IMR-90 (cell line): ENCODE measurements at regions not wholly inside any gene's neighbourhood (a gene's known extent, or its start where the extent isn't known, plus 50 kb on each side); places are given as distances from the start of the nearest gene placed in this dataset.

Experiments used
- ATAC-seq: fragments of 200-7000 bp; cut with Tn5 transposase; 2 replicates; pipeline ENCODE4 v1.9.1; 2020; ENCODE audit warnings: low read depth, mild to moderate bottlenecking, moderate library complexity
- BruUV-seq: library from RNA; stranded (reverse); fragments of 400-500 nt; replicated peaks from 2 replicates; lab custom pipeline; 2021; lab: Mats Ljungman, UMichigan
- CTCF ChIA-PET: fragments of 300-600 bp; formaldehyde crosslinking; extraction: SDS; loops from one replicate; lab custom pipeline; 2021; ENCODE audit warnings: antibody characterized with exemption; lab: Yijun Ruan, JAX
- POLR2A ChIA-PET: fragments of 300-600 bp; sonication (Branson Sonifier 250); formaldehyde crosslinking; loops from one replicate; lab custom pipeline; 2022; ENCODE audit warnings: antibody characterized with exemption; ENCODE audit not compliant: unreplicated experiment; lab: Charles Lee
- DNase-seq: peaks from one replicate; pipeline ENCODE4 v3.0.0; 2013
- H2AFZ ChIP-seq: replicated peaks from 2 replicates; pipeline ENCODE3; 2013; ENCODE audit warnings: low read length, mild to moderate bottlenecking; ENCODE audit not compliant: poor library complexity
- H2AK5ac ChIP-seq: 2 replicates; pipeline ENCODE4 v1.6.1; 2013; ENCODE audit warnings: low read depth, low read length, inconsistent platforms
- H2AK9ac ChIP-seq: replicated peaks from 2 replicates; pipeline ENCODE3; 2013; ENCODE audit warnings: mild to moderate bottlenecking, low read depth, low read length, moderate library complexity; ENCODE audit not compliant: poor library complexity
- H2BK120ac ChIP-seq: 2 replicates; pipeline ENCODE4 v1.6.1; 2013; ENCODE audit warnings: low read depth, low read length, inconsistent platforms
- H2BK15ac ChIP-seq: 3 replicates; pipeline ENCODE4 v1.6.1; 2013; ENCODE audit warnings: low read depth, low read length, inconsistent platforms
- H2BK20ac ChIP-seq: 2 replicates; pipeline ENCODE4 v1.6.1; 2013; ENCODE audit warnings: low read depth, mild to moderate bottlenecking, inconsistent platforms, low read length, moderate library complexity
- H2BK5ac ChIP-seq: 2 replicates; pipeline ENCODE4 v1.6.1; 2013; ENCODE audit warnings: mild to moderate bottlenecking, low read depth, low read length, inconsistent platforms; ENCODE audit not compliant: poor library complexity, severe bottlenecking
- H3K14ac ChIP-seq: replicated peaks from 2 replicates; pipeline ENCODE4 v1.6.1; 2013; ENCODE audit warnings: low read depth, low read length, inconsistent platforms
- H3K18ac ChIP-seq: 2 replicates; pipeline ENCODE4 v1.6.1; 2013; ENCODE audit warnings: low read depth, low read length, control low read depth
- H3K23ac ChIP-seq: 2 replicates; pipeline ENCODE4 v1.6.1; 2013; ENCODE audit warnings: low read depth, low read length, inconsistent platforms
- H3K27ac ChIP-seq: 2 replicates; pipeline ENCODE4 v1.5.1; 2013; ENCODE audit warnings: mild to moderate bottlenecking, control low read depth, low read length; ENCODE audit not compliant: insufficient read depth
- H3K27me3 ChIP-seq: 2 replicates; pipeline ENCODE4 v1.6.1; 2013; ENCODE audit warnings: low read length; ENCODE audit not compliant: control insufficient read depth, insufficient read depth
- H3K36me3 ChIP-seq: 2 replicates; pipeline ENCODE4 v1.6.1; 2013; ENCODE audit warnings: low read length, mixed read lengths; ENCODE audit not compliant: control insufficient read depth, insufficient read depth
- H3K4ac ChIP-seq: 2 replicates; pipeline ENCODE4 v1.6.1; 2013; ENCODE audit warnings: low read depth, low read length, inconsistent platforms
- H3K4me1 ChIP-seq: 2 replicates; pipeline ENCODE4 v1.6.1; 2013; ENCODE audit warnings: low read length, mixed read lengths; ENCODE audit not compliant: control insufficient read depth, insufficient read depth
- H3K4me2 ChIP-seq: 2 replicates; pipeline ENCODE4 v1.6.1; 2013; ENCODE audit warnings: low read depth, mild to moderate bottlenecking, control low read depth, low read length, moderate library complexity
- H3K4me3 ChIP-seq: 2 replicates; pipeline ENCODE4 v1.5.1; 2013; ENCODE audit warnings: low read depth, mild to moderate bottlenecking, control low read depth, low read length, moderate library complexity; ENCODE audit not compliant: insufficient read depth
- H3K56ac ChIP-seq: 2 replicates; pipeline ENCODE4 v1.6.1; 2013; ENCODE audit warnings: low read length, inconsistent platforms; ENCODE audit not compliant: insufficient read depth; ENCODE audit errors: extremely low read depth
- H3K79me1 ChIP-seq, 2 experiments: 2 replicates each; pipeline ENCODE4 v1.6.1; 2013; ENCODE audit warnings: low read length in 2 of 2, inconsistent platforms in 1 of 2, low read depth in 1 of 2
- H3K9ac ChIP-seq: 2 replicates; pipeline ENCODE4 v1.6.1; 2013; ENCODE audit warnings: low read depth, low read length, control low read depth
- H3K9me1 ChIP-seq: 2 replicates; pipeline ENCODE4 v1.6.1; 2013; ENCODE audit warnings: low read length, inconsistent platforms; ENCODE audit not compliant: insufficient read depth
- H3K9me3 ChIP-seq: 2 replicates; pipeline ENCODE4 v1.6.1; 2013; ENCODE audit warnings: low read length; ENCODE audit not compliant: control insufficient read depth, insufficient read depth
- H4K20me1 ChIP-seq: 2 replicates; pipeline ENCODE4 v1.6.1; 2013; ENCODE audit warnings: low read length, inconsistent platforms; ENCODE audit not compliant: insufficient read depth
- H4K5ac ChIP-seq: 2 replicates; pipeline ENCODE4 v1.6.1; 2013; ENCODE audit warnings: mild to moderate bottlenecking, low read depth, low read length, control low read depth
- H4K8ac ChIP-seq, 2 experiments: 2 replicates each; pipeline ENCODE4 v1.6.1; 2013; ENCODE audit warnings: low read depth in 2 of 2, low read length in 2 of 2, control low read depth in 1 of 2, inconsistent platforms in 1 of 2
- H4K91ac ChIP-seq: 2 replicates; pipeline ENCODE4 v1.6.1; 2013; ENCODE audit warnings: low read depth, low read length, inconsistent platforms; ENCODE audit not compliant: insufficient read depth
- FOS ChIP-seq: fragments of 150-350 bp; IDR thresholded peaks from 2 replicates; pipeline ENCODE4 v1.6.1; 2016; ENCODE audit warnings: low read depth, low read length
- MAZ ChIP-seq: IDR thresholded peaks from 2 replicates; pipeline ENCODE4 v1.6.1; 2012; ENCODE audit warnings: low read depth, mild to moderate bottlenecking, low read length, improper control_type of control experiment, moderate library complexity, borderline replicate concordance
- MXI1 ChIP-seq: IDR thresholded peaks from 2 replicates; pipeline ENCODE4 v1.6.1; 2012; ENCODE audit warnings: low read depth, mild to moderate bottlenecking, low read length, moderate library complexity, borderline replicate concordance
- RAD21 ChIP-seq: IDR thresholded peaks from 2 replicates; pipeline ENCODE4 v1.6.1; 2012; ENCODE audit warnings: low read length, improper control_type of control experiment
- RCOR1 ChIP-seq: IDR thresholded peaks from 2 replicates; pipeline ENCODE4 v1.6.1; 2012; ENCODE audit warnings: mild to moderate bottlenecking, low read length, improper control_type of control experiment; ENCODE audit not compliant: insufficient replicate concordance
- RFX5 ChIP-seq: IDR thresholded peaks from 2 replicates; pipeline ENCODE4 v1.8.0; 2012; ENCODE audit warnings: low read depth, mild to moderate bottlenecking, low read length, moderate library complexity
- WGBS, 2 experiments: methylation state at CpG; one replicate each; pipeline versions ENCODE4 v1.1.5 to v1.1.7; 2013; ENCODE audit warnings: missing lambda C conversion rate in 2 of 2; ENCODE audit not compliant: insufficient read length in 1 of 2; ENCODE audit errors: extremely low coverage in 2 of 2; 5-methylcytosine and 5-hydroxymethylcytosine counted together
- dilution Hi-C: fragments of 300-500 bp; cut with HindIII; formaldehyde crosslinking; loops from one replicate; pipeline ENCODE4 v1.14.3; 2018; ENCODE audit warnings: low sequenced_read_pairs; ENCODE audit not compliant: unreplicated experiment
- in situ Hi-C: fragments of 300-500 bp; cut with MboI; formaldehyde crosslinking; loops from 3 replicates; pipeline ENCODE4 v1.14.3; 2019; ENCODE audit warnings: low sequenced_read_pairs, inconsistent platforms, mixed read lengths
- intact Hi-C: fragments of 100-400 bp; cut with micrococcal nuclease; formaldehyde crosslinking; loops from 2 replicates; pipeline ENCODE4 v1.10.0; 2022

GRCh38 chr1:239253032-239253431, 133.3 kb upstream of the CHRM3 start:
- TF ChIP-seq MXI1 (no peak), MAZ (no peak), FOS (no peak), RFX5 (no peak), RAD21 (no peak), RCOR1 (no peak)
- Histone ChIP-seq H3K4me1 (no peaks in the 10 kb centered on the region), H2BK5ac (no peak overlapping the region), H3K36me3 (no peaks in the 10 kb centered on the region), H3K18ac (no peak overlapping the region), H2BK15ac (no peak overlapping the region), H3K4me3 (no peak overlapping the region), H3K27me3 (no peaks in the 10 kb centered on the region), H2AK5ac (no peak overlapping the region), H4K91ac (no peak overlapping the region), H4K20me1 (no peaks in the 10 kb centered on the region), H3K4me2 (no peak overlapping the region), H3K56ac (no peak overlapping the region), H3K79me1 (no peaks in the 10 kb centered on the region), H4K5ac (no peak overlapping the region), H3K27ac (no peak overlapping the region), H3K9ac (no peak overlapping the region), H2AFZ (no peak overlapping the region), H2BK20ac (no peak overlapping the region), H2BK120ac (no peak overlapping the region), H3K14ac (no peak overlapping the region), H2AK9ac (no peak overlapping the region), H3K9me1 (no peaks in the 10 kb centered on the region), H3K4ac (no peak overlapping the region), H3K23ac (no peak overlapping the region), H3K9me3 (peaks cover 17% of the 10 kb centered on the region), H4K8ac (no peak overlapping the region)
- intact Hi-C loops (no loop called here), dilution Hi-C loops (no loop called here), in situ Hi-C loops (no loop called here)
- ATAC-seq = no peak
- no TSS peak for BruUV-seq
- ChIA-PET POLR2A (no interaction called here), CTCF (no interaction called here)
- WGBS, 2 experiments = no CpG with 5 or more reads among the region's 3 CpGs
- no peak for DNase-seq
